OCI-LY3 (cell line): ENCODE measurements at regions not wholly inside any gene's neighbourhood (a gene's known extent, or its start where the extent isn't known, plus 50 kb on each side); places are given as distances from the start of the nearest gene placed in this dataset.

Experiments
- CTCF ChIP-seq: fragments of 200-600, 300-600 bp; sonication (generic); IDR thresholded peaks from 2 replicates; pipeline ENCODE4 v1.5.1; 2014; ENCODE audit warnings: antibody characterized with exemption, low read length, low read depth
- EZH2phosphoT487 ChIP-seq: fragments of 200-600 bp; shearing (Covaris generic); IDR thresholded peaks from 2 replicates; pipeline ENCODE4 v1.6.1; 2018; ENCODE audit warnings: antibody characterized with exemption, mixed run types, low read depth

DNA sequence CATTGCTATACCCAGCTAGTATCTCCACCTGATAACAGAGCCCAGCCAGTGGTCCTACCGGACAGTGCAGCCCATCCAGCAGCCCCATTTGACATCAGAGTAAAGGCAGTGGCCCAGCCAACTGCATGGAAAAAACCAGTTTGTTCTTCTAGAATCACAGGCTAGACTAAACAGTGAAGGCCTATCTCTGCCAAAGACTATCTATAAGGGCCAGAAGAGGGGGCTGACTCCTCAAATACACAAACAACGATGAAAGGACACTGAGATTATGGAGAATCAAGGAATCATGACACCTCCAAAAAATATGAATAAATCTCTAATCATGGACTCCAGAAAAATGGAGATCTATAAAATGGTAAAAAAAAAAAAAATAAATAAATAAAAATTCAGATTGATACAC, 546.4 kb upstream of the HTR2C start:
- TF ChIP-seq CTCF = no peak
- TF ChIP-seq EZH2phosphoT487 = no peak
